Prostate gland (tissue), 2 donors: ENCODE measurements at regions not wholly inside any gene's neighbourhood (a gene's known extent, or its start where the extent isn't known, plus 50 kb on each side); places are given as distances from the start of the nearest gene placed in this dataset.

Experiments used
- DNase-seq: peaks from one replicate; pipeline ENCODE4 v3.0.0-alpha.2; 2019; ENCODE audit warnings: low spot score
- H3K27ac ChIP-seq, 2 donors: fragments of 200-600 bp; sonication (generic); 2 replicates each; pipeline ENCODE4 v1.5.1; 2017 to 2019
- H3K27me3 ChIP-seq: fragments of 200-600 bp; sonication (generic); replicated peaks from 2 replicates; pipeline ENCODE4 v1.5.1; 2019; ENCODE audit not compliant: insufficient read depth
- H3K36me3 ChIP-seq, 2 donors: fragments of 200-600 bp; sonication (generic); 1 replicate in 1 of 2; 2 replicates in 1 of 2; pipeline versions ENCODE4 v1.5.1 to v1.8.1; 2017 to 2019
- H3K4me1 ChIP-seq: fragments of 200-600 bp; sonication (generic); replicated peaks from 2 replicates; pipeline ENCODE4 v1.5.1; 2019
- H3K4me3 ChIP-seq, 2 donors: fragments of 200-600 bp; sonication (generic); 2 replicates each; pipeline ENCODE4 v1.5.1; 2017 to 2019
- H3K9me3 ChIP-seq: fragments of 200-600 bp; sonication (generic); 2 replicates; pipeline ENCODE4 v1.5.1; 2017
- CTCF ChIP-seq, 4 experiments: fragments of 200-600 bp in 2 of 4; fragments of 450-650 bp in 2 of 4; sonication (generic) in 2 of 4; IDR thresholded peaks; 1 replicate in 3 of 4; 2 replicates in 1 of 4; pipeline ENCODE4 v1.5.1; 2016 to 2019; ENCODE audit warnings: antibody characterized with exemption in 4 of 4, mild to moderate bottlenecking in 2 of 4, moderate library complexity in 2 of 4
- POLR2A ChIP-seq: fragments of 450-650 bp; IDR thresholded peaks from one replicate; pipeline ENCODE4 v1.6.1; 2016; ENCODE audit warnings: antibody characterized with exemption, mild to moderate bottlenecking
- POLR2AphosphoS5 ChIP-seq: sonication (generic); formaldehyde crosslinking; IDR thresholded peaks from one replicate; pipeline ENCODE4 v1.6.1; 2017; ENCODE audit warnings: antibody characterized with exemption
- WGBS: methylation state at CpG from one replicate; pipeline ENCODE4 v1.1.5; 2018; 5-methylcytosine and 5-hydroxymethylcytosine counted together
- intact Hi-C: fragments of 100-400 bp; cut with DNase I; formaldehyde crosslinking; loops from one replicate; pipeline ENCODE4 v1.14.2; 2022

DNA sequence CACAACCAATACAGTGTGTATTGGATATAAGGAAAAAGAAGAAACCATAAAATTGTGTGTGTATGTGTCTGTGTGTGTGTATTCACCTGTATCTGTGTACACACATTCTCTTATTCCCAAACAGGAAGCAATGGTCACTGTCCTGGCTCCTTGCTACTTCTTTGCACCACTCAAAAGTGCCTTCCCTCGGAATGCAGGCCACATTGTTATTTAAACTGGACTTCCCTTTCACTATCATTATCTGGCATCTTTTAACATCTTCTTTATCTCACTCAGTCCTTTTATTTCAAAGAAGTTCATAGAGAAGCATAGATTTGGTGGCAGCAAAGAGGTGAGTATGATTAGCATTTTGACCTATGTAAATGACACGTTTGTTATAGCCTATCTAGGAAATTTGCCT lies 803.7 kb downstream of the NCAM2 start:
- 64% methylated on average over 2 of the region's 2 CpGs for WGBS
- Histone ChIP-seq H3K4me1 (no peaks in the 10 kb centered on the region), H3K36me3 (no peaks in the 10 kb centered on the region), H3K4me3 (no peak overlapping the region), H3K27me3 (no peaks in the 10 kb centered on the region), H3K9me3 (no peaks in the 10 kb centered on the region), H3K27ac (no peak overlapping the region)
- no peak for DNase-seq
- intact Hi-C loops = no loop called here
- no peak for TF ChIP-seq CTCF (IDR thresholded peaks at IDR 0.05)
- no peak for TF ChIP-seq POLR2AphosphoS5
- TF ChIP-seq POLR2A = no peak

DNA sequence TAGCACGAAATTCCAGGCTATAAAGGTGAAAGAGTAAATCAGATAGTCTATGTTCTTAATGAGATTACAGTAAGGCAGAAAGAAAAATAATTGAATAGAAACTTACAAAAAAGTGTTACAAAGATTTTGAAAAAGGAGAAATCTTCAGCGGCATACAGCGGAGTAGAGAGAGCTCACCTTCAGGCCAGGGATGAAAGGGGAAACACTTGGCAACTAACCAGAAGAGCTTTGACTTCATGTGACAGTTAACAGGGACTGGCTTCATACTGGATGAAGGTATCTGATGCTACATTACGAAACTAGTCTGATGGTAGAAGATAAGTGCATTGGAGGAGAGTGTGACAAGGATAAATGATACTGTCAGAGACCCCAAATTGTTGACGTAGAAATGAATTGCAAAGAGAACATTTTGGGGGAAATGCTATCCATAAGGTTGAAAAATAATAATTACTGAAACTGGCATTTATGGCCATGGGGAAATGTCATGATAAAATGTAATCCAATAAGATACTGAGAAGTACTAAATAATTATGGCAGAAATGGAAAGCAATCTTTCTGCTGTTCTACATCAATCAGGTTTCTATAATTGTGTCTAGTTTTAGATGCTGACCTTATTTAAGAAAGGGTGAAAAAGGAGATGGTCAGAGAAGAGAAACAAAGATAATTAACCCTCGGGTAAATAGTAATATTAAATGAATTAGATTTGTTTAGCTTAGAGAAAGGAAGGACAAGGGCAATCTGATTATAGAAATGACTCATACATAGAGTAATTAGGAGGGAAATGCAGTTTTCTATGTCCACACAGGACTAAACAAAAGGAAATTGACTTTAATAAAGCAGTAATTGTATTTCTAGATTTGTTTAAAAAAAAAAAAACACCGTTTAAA lies 808.7 kb downstream of the NCAM2 start:
- Histone ChIP-seq H3K27ac (no peak overlapping the region), H3K9me3 (no peaks in the 10 kb centered on the region), H3K4me3 (no peak overlapping the region), H3K36me3 (no peaks in the 10 kb centered on the region), H3K4me1 (no peaks in the 10 kb centered on the region), H3K27me3 (no peaks in the 10 kb centered on the region)
- 77% methylated on average over 7 of the region's 7 CpGs for WGBS
- DNase-seq = no peak
- no peak for TF ChIP-seq POLR2A
- no peak for TF ChIP-seq CTCF (IDR thresholded peaks at IDR 0.05)
- no peak for TF ChIP-seq POLR2AphosphoS5
- intact Hi-C loops = no loop called here

- no peak for DNase-seq
- Histone ChIP-seq H3K27ac (no peak overlapping the region), H3K4me3 (no peak overlapping the region), H3K27me3 (no peaks in the 10 kb centered on the region), H3K36me3 (no peaks in the 10 kb centered on the region), H3K4me1 (no peaks in the 10 kb centered on the region), H3K9me3 (no peaks in the 10 kb centered on the region)
- WGBS = 87% methylated on average over 1 of the region's 1 CpG
- no peak for TF ChIP-seq CTCF (IDR thresholded peaks at IDR 0.05)
- TF ChIP-seq POLR2AphosphoS5 = no peak
- TF ChIP-seq POLR2A = no peak
- intact Hi-C loops = no loop called here
These were observed 809.3 kb downstream of the NCAM2 start for GRCh38 chr21:21807598-21807903.

DNA sequence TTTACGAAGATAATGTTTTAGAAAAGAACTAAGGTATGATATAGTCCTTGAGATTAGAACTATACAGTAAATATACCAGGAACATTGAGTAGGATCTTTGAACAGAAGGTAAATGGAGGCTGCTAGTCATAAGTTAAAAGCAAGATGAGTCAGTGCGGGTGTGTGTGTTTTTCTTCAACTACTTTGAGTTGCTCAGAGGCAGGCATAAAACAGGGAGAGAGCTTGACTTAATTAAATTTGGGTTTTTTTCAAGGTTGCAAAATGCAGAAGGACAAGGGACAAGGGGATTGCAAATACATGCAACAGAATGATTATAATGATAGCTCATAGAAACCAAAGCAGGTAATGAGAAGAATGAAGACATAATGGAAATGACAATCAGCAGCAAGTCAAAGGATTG lies 815.1 kb downstream of the NCAM2 start:
- no peak for DNase-seq
- Histone ChIP-seq H3K36me3 (no peaks in the 10 kb centered on the region), H3K27ac (no peak overlapping the region), H3K4me3 (no peak overlapping the region), H3K9me3 (no peaks in the 10 kb centered on the region), H3K4me1 (no peaks in the 10 kb centered on the region), H3K27me3 (no peaks in the 10 kb centered on the region)
- TF ChIP-seq POLR2A = no peak
- no peak for TF ChIP-seq CTCF (IDR thresholded peaks at IDR 0.05)
- no peak for TF ChIP-seq POLR2AphosphoS5
- WGBS = 74% methylated on average over 2 of the region's 2 CpGs
- intact Hi-C loops = no loop called here

GRCh38 chr21:21813934-21814333 lies 815.7 kb downstream of the NCAM2 start:
- H3K4me1 ChIP-seq = no peaks in the 10 kb centered on the region
- no peak overlapping the region for H3K27ac ChIP-seq
- H3K9me3 ChIP-seq = no peaks in the 10 kb centered on the region
- H3K27me3 ChIP-seq = no peaks in the 10 kb centered on the region
- no peaks in the 10 kb centered on the region for H3K36me3 ChIP-seq
- intact Hi-C loops = no loop called here
- no peak overlapping the region for H3K4me3 ChIP-seq
- TF ChIP-seq POLR2A = no peak
- no peak for TF ChIP-seq CTCF (IDR thresholded peaks at IDR 0.05)
- no peak for TF ChIP-seq POLR2AphosphoS5
- DNase-seq = no peak
